ENCODE measurements at regions not wholly inside any gene's neighbourhood (a gene's known extent, or its start where the extent isn't known, plus 50 kb on each side); places are given as distances from the start of the nearest gene placed in this dataset.

GRCh38 chr4:148694702-148695101, 252.5 kb upstream of the NR3C2 start:
- Mint-ChIP-seq H3K4me1 (no peaks in the 10 kb centered on the region), H3K36me3 (ENCODE audit: low read depth) (no peaks in the 10 kb centered on the region)

GRCh38 chr4:148693913-148694649, 251.9 kb upstream of the NR3C2 start:
- Mint-ChIP-seq H3K4me3 (no peak overlapping the region), H3K36me3 (ENCODE audit: low read depth) (no peaks in the 10 kb centered on the region), H3K27ac (no peak overlapping the region), H3K27me3 (no peaks in the 10 kb centered on the region), H3K9me3 (no peaks in the 10 kb centered on the region), H3K4me1 (no peaks in the 10 kb centered on the region)
- CTCF ChIA-PET: no interaction called here
- POLR2A ChIA-PET: interaction anchor here (0.6 kb wide), 1 partner anchor 1413 kb away, joined by 3 read pairs; no protein-coding TSS in a partner anchor
- no peak for DNase-seq

More at GRCh38 chr4:148694702-148695101, 252.5 kb upstream of the NR3C2 start:
- Mint-ChIP-seq H3K4me3 (no peak overlapping the region), H3K27ac (no peak overlapping the region), H3K27me3 (no peaks in the 10 kb centered on the region), H3K9me3 (no peaks in the 10 kb centered on the region)
- POLR2A ChIA-PET: interaction anchor here (0.6 kb wide), 1 partner anchor 1413 kb away, joined by 3 read pairs; no protein-coding TSS in a partner anchor
- CTCF ChIA-PET: no interaction called here
- DNase-seq: no peak

GRCh38 chr4:148692242-148692641, 250.0 kb upstream of the NR3C2 start:
- Mint-ChIP-seq H3K4me3 (no peak overlapping the region), H3K27me3 (peaks cover 4% of the 10 kb centered on the region), H3K27ac (no peak overlapping the region), H3K4me1 (no peaks in the 10 kb centered on the region), H3K36me3 (ENCODE audit: low read depth) (no peaks in the 10 kb centered on the region), H3K9me3 (no peaks in the 10 kb centered on the region)
- POLR2A ChIA-PET: no interaction called here
- CTCF ChIA-PET: no interaction called here
- no peak for DNase-seq

GRCh38 chr4:148686449-148686848, 244.2 kb upstream of the NR3C2 start:
- DNase-seq: no peak
- H3K4me3 Mint-ChIP-seq: no peak overlapping the region
- H3K36me3 Mint-ChIP-seq (ENCODE audit: low read depth): no peaks in the 10 kb centered on the region
- no peaks in the 10 kb centered on the region for H3K4me1 Mint-ChIP-seq
- H3K9me3 Mint-ChIP-seq: no peaks in the 10 kb centered on the region
- peaks cover 4% of the 10 kb centered on the region for H3K27me3 Mint-ChIP-seq
- H3K27ac Mint-ChIP-seq: no peak overlapping the region
- ChIA-PET CTCF (no interaction called here), POLR2A (no interaction called here)

- Mint-ChIP-seq H3K27me3 (peaks cover 4% of the 10 kb centered on the region), H3K4me1 (no peaks in the 10 kb centered on the region), H3K36me3 (ENCODE audit: low read depth) (no peaks in the 10 kb centered on the region), H3K27ac (no peak overlapping the region), H3K4me3 (no peak overlapping the region), H3K9me3 (no peaks in the 10 kb centered on the region)
- ChIA-PET POLR2A (interaction anchor here (1.0 kb wide), 1 partner anchor 12 kb away, joined by 3 read pairs; no protein-coding TSS in a partner anchor), CTCF (no interaction called here)
- DNase-seq: no peak
These were observed 242.4 kb upstream of the NR3C2 start for GRCh38 chr4:148684638-148685037.

- no peak for DNase-seq
- ChIA-PET CTCF (no interaction called here), POLR2A (no interaction called here)
- no peaks in the 10 kb centered on the region for H3K9me3 Mint-ChIP-seq
- H3K4me1 Mint-ChIP-seq: no peaks in the 10 kb centered on the region
- H3K4me3 Mint-ChIP-seq: no peak overlapping the region
- H3K27ac Mint-ChIP-seq: no peak overlapping the region
- no peaks in the 10 kb centered on the region for H3K36me3 Mint-ChIP-seq (ENCODE audit: low read depth)
- H3K27me3 Mint-ChIP-seq: no peaks in the 10 kb centered on the region
These were observed 238.7 kb upstream of the NR3C2 start for GRCh38 chr4:148680884-148681283.

GRCh38 chr4:148676344-148676743, 234.1 kb upstream of the NR3C2 start:
- no peak overlapping the region for H3K4me3 Mint-ChIP-seq
- no peaks in the 10 kb centered on the region for H3K4me1 Mint-ChIP-seq
- H3K36me3 Mint-ChIP-seq (ENCODE audit: low read depth): no peaks in the 10 kb centered on the region
- H3K27ac Mint-ChIP-seq: no peak overlapping the region
- no peaks in the 10 kb centered on the region for H3K9me3 Mint-ChIP-seq
- POLR2A ChIA-PET: no interaction called here
- CTCF ChIA-PET: no interaction called here
- no peak for DNase-seq
- no peaks in the 10 kb centered on the region for H3K27me3 Mint-ChIP-seq

GRCh38 chr4:148674876-148675275, 232.7 kb upstream of the NR3C2 start:
- CTCF ChIA-PET: no interaction called here
- Mint-ChIP-seq H3K9me3 (no peaks in the 10 kb centered on the region), H3K4me1 (no peaks in the 10 kb centered on the region)

GRCh38 chr4:148664636-148665035, 222.4 kb upstream of the NR3C2 start:
- no peaks in the 10 kb centered on the region for H3K9me3 Mint-ChIP-seq
- no peak overlapping the region for H3K27ac Mint-ChIP-seq
- H3K27me3 Mint-ChIP-seq: no peaks in the 10 kb centered on the region
- H3K36me3 Mint-ChIP-seq (ENCODE audit: low read depth): no peaks in the 10 kb centered on the region
- POLR2A ChIA-PET: no interaction called here
- CTCF ChIA-PET: no interaction called here
- H3K4me1 Mint-ChIP-seq: no peaks in the 10 kb centered on the region
- no peak overlapping the region for H3K4me3 Mint-ChIP-seq
- no peak for DNase-seq

More at GRCh38 chr4:148674876-148675275, 232.7 kb upstream of the NR3C2 start:
- DNase-seq: no peak
- Mint-ChIP-seq H3K27me3 (no peaks in the 10 kb centered on the region), H3K4me3 (no peak overlapping the region), H3K27ac (no peak overlapping the region), H3K36me3 (ENCODE audit: low read depth) (no peaks in the 10 kb centered on the region)
- POLR2A ChIA-PET: no interaction called here

GRCh38 chr4:148654131-148654530, 211.9 kb upstream of the NR3C2 start:
- H3K4me3 Mint-ChIP-seq: no peak overlapping the region
- H3K4me1 Mint-ChIP-seq: peaks cover 2% of the 10 kb centered on the region
- no peaks in the 10 kb centered on the region for H3K27me3 Mint-ChIP-seq

GRCh38 chr4:148653681-148654080, 211.5 kb upstream of the NR3C2 start:
- Mint-ChIP-seq H3K4me1 (peaks cover 2% of the 10 kb centered on the region), H3K9me3 (no peaks in the 10 kb centered on the region), H3K27ac (no peak overlapping the region), H3K36me3 (ENCODE audit: low read depth) (no peaks in the 10 kb centered on the region), H3K27me3 (no peaks in the 10 kb centered on the region), H3K4me3 (no peak overlapping the region)
- POLR2A ChIA-PET: no interaction called here
- DNase-seq: no peak
- CTCF ChIA-PET: no interaction called here

More at GRCh38 chr4:148654131-148654530, 211.9 kb upstream of the NR3C2 start:
- no peak for DNase-seq
- POLR2A ChIA-PET: no interaction called here
- no peak overlapping the region for H3K27ac Mint-ChIP-seq
- CTCF ChIA-PET: no interaction called here
- no peaks in the 10 kb centered on the region for H3K9me3 Mint-ChIP-seq
- H3K36me3 Mint-ChIP-seq (ENCODE audit: low read depth): no peaks in the 10 kb centered on the region

GRCh38 chr4:148651991-148652390, 209.8 kb upstream of the NR3C2 start:
- H3K36me3 Mint-ChIP-seq (ENCODE audit: low read depth): no peaks in the 10 kb centered on the region
- no peak overlapping the region for H3K27ac Mint-ChIP-seq
- H3K27me3 Mint-ChIP-seq: no peaks in the 10 kb centered on the region
- H3K4me1 Mint-ChIP-seq: peaks cover 2% of the 10 kb centered on the region
- ChIA-PET POLR2A (no interaction called here), CTCF (no interaction called here)
- H3K4me3 Mint-ChIP-seq: no peak overlapping the region
- H3K9me3 Mint-ChIP-seq: no peaks in the 10 kb centered on the region
- no peak for DNase-seq

GRCh38 chr4:148649652-148650331, 207.6 kb upstream of the NR3C2 start:
- no peak for DNase-seq
- H3K4me3 Mint-ChIP-seq: no peak overlapping the region
- POLR2A ChIA-PET: no interaction called here
- H3K27me3 Mint-ChIP-seq: no peaks in the 10 kb centered on the region
- H3K9me3 Mint-ChIP-seq: no peaks in the 10 kb centered on the region
- CTCF ChIA-PET: no interaction called here
- H3K4me1 Mint-ChIP-seq: peaks cover 2% of the 10 kb centered on the region
- no peak overlapping the region for H3K27ac Mint-ChIP-seq
- H3K36me3 Mint-ChIP-seq (ENCODE audit: low read depth): no peaks in the 10 kb centered on the region

GRCh38 chr4:148643851-148644250, 201.6 kb upstream of the NR3C2 start:
- no peak for DNase-seq
- no peaks in the 10 kb centered on the region for H3K36me3 Mint-ChIP-seq (ENCODE audit: low read depth)
- no peaks in the 10 kb centered on the region for H3K27me3 Mint-ChIP-seq
- POLR2A ChIA-PET: no interaction called here
- CTCF ChIA-PET: no interaction called here
- no peaks in the 10 kb centered on the region for H3K4me1 Mint-ChIP-seq
- H3K27ac Mint-ChIP-seq: no peak overlapping the region
- no peak overlapping the region for H3K4me3 Mint-ChIP-seq
- peaks cover 4% of the 10 kb centered on the region for H3K9me3 Mint-ChIP-seq
